OCI-LY3 (cell line): ENCODE measurements at regions not wholly inside any gene's neighbourhood (a gene's known extent, or its start where the extent isn't known, plus 50 kb on each side); places are given as distances from the start of the nearest gene placed in this dataset.

Source experiments
- EZH2phosphoT487 ChIP-seq: fragments of 200-600 bp; shearing (Covaris generic); IDR thresholded peaks from 2 replicates; pipeline ENCODE4 v1.6.1; 2018; ENCODE audit warnings: antibody characterized with exemption, mixed run types, low read depth
- TF ChIP-seq, protein P1 (sequence below): fragments of 200-600, 300-600 bp; sonication (generic); IDR thresholded peaks from 2 replicates; pipeline ENCODE4 v1.5.1; 2014; ENCODE audit warnings: antibody characterized with exemption, low read length, low read depth

DNA sequence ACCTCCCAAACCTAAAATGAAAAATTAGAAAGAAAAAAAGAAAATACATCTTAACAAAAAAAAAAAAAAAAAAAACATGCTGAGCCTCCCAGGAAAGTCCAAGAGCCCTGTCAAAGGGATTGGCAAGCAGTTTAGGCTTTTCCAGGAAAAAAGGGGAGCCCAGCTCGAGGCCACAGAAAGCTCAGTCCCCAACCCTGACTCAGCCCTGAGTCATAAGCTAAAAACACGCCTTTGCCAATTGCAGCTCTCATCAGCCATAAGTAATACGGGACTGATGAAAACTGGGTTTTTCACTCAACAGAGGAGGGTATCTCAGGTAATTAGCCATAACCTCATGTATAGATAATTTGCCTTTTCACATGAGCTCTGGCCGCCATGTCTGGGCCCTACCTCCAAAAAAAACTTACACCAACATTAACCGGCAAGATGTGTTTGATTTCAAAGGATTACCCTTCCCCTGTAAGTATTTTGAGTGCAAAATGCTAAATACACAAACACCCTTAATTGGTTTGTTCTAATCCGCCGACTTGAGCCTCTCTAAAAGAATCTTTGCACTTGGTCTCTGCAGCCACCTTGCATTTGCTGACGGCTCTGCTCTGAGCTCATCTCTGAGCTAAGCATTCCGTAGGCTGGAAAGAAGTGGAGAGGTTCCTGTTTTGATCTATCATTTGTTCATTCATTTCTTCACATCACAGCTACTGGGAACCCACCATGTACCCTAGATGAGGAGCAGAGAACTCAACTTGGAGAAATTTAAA lies 319.2 kb downstream of the BCL11B start:
- TF ChIP-seq, protein P1, sequence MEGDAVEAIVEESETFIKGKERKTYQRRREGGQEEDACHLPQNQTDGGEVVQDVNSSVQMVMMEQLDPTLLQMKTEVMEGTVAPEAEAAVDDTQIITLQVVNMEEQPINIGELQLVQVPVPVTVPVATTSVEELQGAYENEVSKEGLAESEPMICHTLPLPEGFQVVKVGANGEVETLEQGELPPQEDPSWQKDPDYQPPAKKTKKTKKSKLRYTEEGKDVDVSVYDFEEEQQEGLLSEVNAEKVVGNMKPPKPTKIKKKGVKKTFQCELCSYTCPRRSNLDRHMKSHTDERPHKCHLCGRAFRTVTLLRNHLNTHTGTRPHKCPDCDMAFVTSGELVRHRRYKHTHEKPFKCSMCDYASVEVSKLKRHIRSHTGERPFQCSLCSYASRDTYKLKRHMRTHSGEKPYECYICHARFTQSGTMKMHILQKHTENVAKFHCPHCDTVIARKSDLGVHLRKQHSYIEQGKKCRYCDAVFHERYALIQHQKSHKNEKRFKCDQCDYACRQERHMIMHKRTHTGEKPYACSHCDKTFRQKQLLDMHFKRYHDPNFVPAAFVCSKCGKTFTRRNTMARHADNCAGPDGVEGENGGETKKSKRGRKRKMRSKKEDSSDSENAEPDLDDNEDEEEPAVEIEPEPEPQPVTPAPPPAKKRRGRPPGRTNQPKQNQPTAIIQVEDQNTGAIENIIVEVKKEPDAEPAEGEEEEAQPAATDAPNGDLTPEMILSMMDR: no peak
- TF ChIP-seq EZH2phosphoT487: no peak
